Thyroid gland (tissue), 4 donors: ENCODE measurements at regions not wholly inside any gene's neighbourhood (a gene's known extent, or its start where the extent isn't known, plus 50 kb on each side); places are given as distances from the start of the nearest gene placed in this dataset.

Experiments
- POLR2A ChIP-seq, 2 donors: fragments of 450-650 bp; IDR thresholded peaks; one replicate each; pipeline ENCODE4 v1.6.1; 2017; ENCODE audit warnings: antibody characterized with exemption in 2 of 2, mild to moderate bottlenecking in 2 of 2, moderate library complexity in 1 of 2
- TF ChIP-seq, protein P1 (sequence below), 6 experiments: fragments of 200-600 bp in 3 of 6; fragments of 450-650 bp in 3 of 6; sonication (generic) in 3 of 6; IDR thresholded peaks; one replicate each; pipeline ENCODE4 v1.5.1; 2016 to 2019; ENCODE audit warnings: antibody characterized with exemption in 6 of 6, mild to moderate bottlenecking in 2 of 6, inconsistent platforms in 1 of 6, moderate library complexity in 1 of 6

- TF ChIP-seq, protein P1, sequence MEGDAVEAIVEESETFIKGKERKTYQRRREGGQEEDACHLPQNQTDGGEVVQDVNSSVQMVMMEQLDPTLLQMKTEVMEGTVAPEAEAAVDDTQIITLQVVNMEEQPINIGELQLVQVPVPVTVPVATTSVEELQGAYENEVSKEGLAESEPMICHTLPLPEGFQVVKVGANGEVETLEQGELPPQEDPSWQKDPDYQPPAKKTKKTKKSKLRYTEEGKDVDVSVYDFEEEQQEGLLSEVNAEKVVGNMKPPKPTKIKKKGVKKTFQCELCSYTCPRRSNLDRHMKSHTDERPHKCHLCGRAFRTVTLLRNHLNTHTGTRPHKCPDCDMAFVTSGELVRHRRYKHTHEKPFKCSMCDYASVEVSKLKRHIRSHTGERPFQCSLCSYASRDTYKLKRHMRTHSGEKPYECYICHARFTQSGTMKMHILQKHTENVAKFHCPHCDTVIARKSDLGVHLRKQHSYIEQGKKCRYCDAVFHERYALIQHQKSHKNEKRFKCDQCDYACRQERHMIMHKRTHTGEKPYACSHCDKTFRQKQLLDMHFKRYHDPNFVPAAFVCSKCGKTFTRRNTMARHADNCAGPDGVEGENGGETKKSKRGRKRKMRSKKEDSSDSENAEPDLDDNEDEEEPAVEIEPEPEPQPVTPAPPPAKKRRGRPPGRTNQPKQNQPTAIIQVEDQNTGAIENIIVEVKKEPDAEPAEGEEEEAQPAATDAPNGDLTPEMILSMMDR (IDR thresholded peaks at IDR 0.05): no peak
- no peak for TF ChIP-seq POLR2A (IDR thresholded peaks at IDR 0.05)
Measured at GRCh38 chr15:79582650-79583049, 150.5 kb downstream of the MINAR1 start.
